NCI-H524 (cell line): ENCODE measurements at regions not wholly inside any gene's neighbourhood (a gene's known extent, or its start where the extent isn't known, plus 50 kb on each side); places are given as distances from the start of the nearest gene placed in this dataset.

ENCODE experiments used
- DNase-seq, 2 experiments: peaks; one replicate each; lab custom pipeline; 2025; lab: John Stamatoyannopoulos, UW

- no peak for DNase-seq
Observed at GRCh38 chr10:27451054-27451453, 53.0 kb upstream of the RAB18 start.

GRCh38 chr10:27450225-27450624 is 53.9 kb upstream of the RAB18 start:
- no peak for DNase-seq

- no peak for DNase-seq
Observed at GRCh38 chr10:27449571-27449970, 54.5 kb upstream of the RAB18 start.

- DNase-seq = no peak
Observed at GRCh38 chr10:27448921-27449320, 55.2 kb upstream of the RAB18 start.

- DNase-seq = no peak
Observed at GRCh38 chr10:27447540-27447939, 56.6 kb upstream of the RAB18 start.

GRCh38 chr10:27446091-27446918 is 57.8 kb upstream of the RAB18 start:
- DNase-seq = peak in 1 of 2 experiments; percentile 30

- DNase-seq = no peak
Observed at GRCh38 chr10:27445070-27445469, 59.0 kb upstream of the RAB18 start.

GRCh38 chr10:27440478-27440877 is 63.6 kb upstream of the RAB18 start:
- DNase-seq = no peak

- DNase-seq = no peak
Observed at GRCh38 chr10:27440021-27440420, 64.1 kb upstream of the RAB18 start.

- no peak for DNase-seq
Observed at GRCh38 chr10:27439101-27439500, 65.0 kb upstream of the RAB18 start.

- DNase-seq = no peak
Observed at GRCh38 chr10:27437775-27438174, 66.3 kb upstream of the RAB18 start.

GRCh38 chr10:27436710-27437109 is 67.4 kb upstream of the RAB18 start:
- DNase-seq = no peak

- no peak for DNase-seq
Observed at GRCh38 chr10:27433976-27434375, 70.1 kb upstream of the RAB18 start.

- DNase-seq = no peak
Observed at GRCh38 chr10:27426948-27427467, 77.1 kb upstream of the RAB18 start.

GRCh38 chr10:27413831-27414348 is 90.2 kb upstream of the RAB18 start:
- DNase-seq = no peak

- no peak for DNase-seq
Observed at GRCh38 chr10:27413387-27413786, 90.7 kb upstream of the RAB18 start.

- no peak for DNase-seq
Observed at GRCh38 chr10:27410153-27410552, 94.0 kb upstream of the RAB18 start.

- DNase-seq = no peak
Observed at GRCh38 chr10:27407271-27407670, 96.8 kb upstream of the RAB18 start.

GRCh38 chr10:27399871-27400270 is 104.2 kb upstream of the RAB18 start:
- DNase-seq = no peak

GRCh38 chr10:27393961-27394360 is 110.1 kb upstream of the RAB18 start:
- no peak for DNase-seq

- DNase-seq = no peak
Observed at GRCh38 chr10:27392606-27393005, 111.5 kb upstream of the RAB18 start.

GRCh38 chr10:27391916-27392315 is 112.2 kb upstream of the RAB18 start:
- peak in 1 of 2 experiments; percentile 6 for DNase-seq

GRCh38 chr10:27391325-27391724 is 112.8 kb upstream of the RAB18 start:
- DNase-seq = no peak

- no peak for DNase-seq
Observed at GRCh38 chr10:27390681-27391080, 113.4 kb upstream of the RAB18 start.
